ENCODE measurements at regions not wholly inside any gene's neighbourhood (a gene's known extent, or its start where the extent isn't known, plus 50 kb on each side); places are given as distances from the start of the nearest gene placed in this dataset.
"Not testable (repeated sequence)": the region's sequence is repeated elsewhere in the genome, so short reads cannot be mapped to it uniquely, and the experiment has no call there.

DNA sequence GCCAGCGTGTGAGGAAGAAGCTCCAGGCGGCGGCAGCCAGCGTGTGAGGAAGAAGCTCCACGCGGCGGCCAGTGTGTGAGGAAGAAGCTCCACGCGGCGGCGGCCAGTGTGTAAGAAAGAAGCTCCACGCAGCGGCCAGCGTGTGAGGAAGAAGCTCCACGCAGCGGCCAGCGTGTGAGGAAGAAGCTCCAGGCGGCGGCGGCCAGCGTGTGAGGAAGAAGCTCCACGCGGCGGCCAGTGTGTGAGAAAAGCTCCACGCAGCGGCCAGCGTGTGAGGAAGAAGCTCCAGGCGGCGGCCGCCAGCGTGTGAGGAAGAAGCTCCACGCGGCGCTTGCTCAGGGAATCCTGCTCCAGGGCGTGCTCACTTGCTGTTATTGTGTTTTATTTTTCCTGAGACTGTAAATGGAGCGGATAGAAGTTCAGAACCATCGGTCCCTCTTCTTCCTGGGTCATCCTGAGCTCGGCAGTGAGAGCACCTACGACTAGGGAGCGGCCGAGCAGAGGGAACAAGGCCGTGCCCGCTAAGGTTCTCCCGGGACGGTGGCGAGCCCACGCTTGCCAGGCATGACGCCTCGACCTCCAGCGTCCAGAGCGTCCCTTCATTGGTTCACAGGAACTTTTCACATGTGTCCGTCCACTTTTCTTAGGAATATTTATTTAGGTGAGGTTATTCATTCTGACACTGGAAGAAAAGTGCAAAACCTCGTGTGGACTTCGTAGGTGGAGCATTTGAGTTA lies 94.2 kb downstream of the TMEM18 start (continued):
- TF ChIP-seq, protein P1, sequence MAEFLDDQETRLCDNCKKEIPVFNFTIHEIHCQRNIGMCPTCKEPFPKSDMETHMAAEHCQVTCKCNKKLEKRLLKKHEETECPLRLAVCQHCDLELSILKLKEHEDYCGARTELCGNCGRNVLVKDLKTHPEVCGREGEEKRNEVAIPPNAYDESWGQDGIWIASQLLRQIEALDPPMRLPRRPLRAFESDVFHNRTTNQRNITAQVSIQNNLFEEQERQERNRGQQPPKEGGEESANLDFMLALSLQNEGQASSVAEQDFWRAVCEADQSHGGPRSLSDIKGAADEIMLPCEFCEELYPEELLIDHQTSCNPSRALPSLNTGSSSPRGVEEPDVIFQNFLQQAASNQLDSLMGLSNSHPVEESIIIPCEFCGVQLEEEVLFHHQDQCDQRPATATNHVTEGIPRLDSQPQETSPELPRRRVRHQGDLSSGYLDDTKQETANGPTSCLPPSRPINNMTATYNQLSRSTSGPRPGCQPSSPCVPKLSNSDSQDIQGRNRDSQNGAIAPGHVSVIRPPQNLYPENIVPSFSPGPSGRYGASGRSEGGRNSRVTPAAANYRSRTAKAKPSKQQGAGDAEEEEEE (CRISPR knock-in tag; IDR thresholded peaks at IDR 0.05; ENCODE audit: borderline replicate concordance), result no peak

DNA sequence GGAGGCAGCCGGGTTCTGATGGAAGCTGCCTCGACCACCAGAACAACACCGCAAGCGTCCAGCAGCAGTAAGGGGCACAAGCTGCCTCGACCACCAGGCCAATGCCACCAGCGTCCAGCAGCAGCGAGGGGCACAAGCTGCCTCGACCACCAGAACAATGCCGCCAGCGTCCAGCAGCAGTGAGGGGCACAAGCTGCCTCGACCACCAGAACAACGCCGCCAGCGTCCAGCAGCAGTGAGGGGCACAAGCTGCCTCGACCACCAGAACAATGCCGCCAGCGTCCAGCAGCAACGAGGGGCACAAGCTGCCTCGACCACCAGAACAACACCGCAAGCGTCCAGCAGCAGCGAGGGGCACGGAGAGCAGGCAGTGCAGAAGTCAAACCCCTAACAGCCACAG lies 94.9 kb downstream of the TMEM18 start:
- WGBS (ENCODE audit: low lambda C conversion rate), result 57% methylated on average over 11 of the region's 23 CpGs
- H2AFZ ChIP-seq (ENCODE audit: low read length); POLR2A ChIA-PET; FAIRE-seq; H3K4me2 ChIP-seq (ENCODE audit: low read depth, low read length); ATAC-seq; DNase-seq (ENCODE audit: low spot score); intact Hi-C loops (cut with micrococcal nuclease; ENCODE audit: unreplicated experiment); CTCF ChIA-PET (ENCODE audit: low intra/inter-chr PET ratio, low total read pairs); H4K20me1 ChIP-seq (ENCODE audit: insufficient read depth, low read length); H3K79me2 ChIP-seq (ENCODE audit: insufficient read depth, low read length); H3K9ac ChIP-seq (ENCODE audit: insufficient read depth, low read depth, low read length); H3K9me3 ChIP-seq (ENCODE audit: low read length); in situ Hi-C loops (cut with HindIII; ENCODE audit: extremely low pct_ligation_motif_present, low pct_unique_long_range_greater_than_20kb); H3K27ac ChIP-seq (ENCODE audit: extremely low read length, insufficient read depth, low read length); BruUV-seq (replicated peaks); H3K4me3 ChIP-seq (replicated peaks in 1 of 3; ENCODE audit: insufficient read depth in 1 of 3, low read depth in 2 of 3, low read length in 3 of 3); H3K4me1 ChIP-seq (ENCODE audit: insufficient read depth, low read length); H3K36me3 ChIP-seq (replicated peaks in 1 of 2; ENCODE audit: control insufficient read depth in 1 of 2, insufficient read depth in 2 of 2, low read length in 2 of 2): not testable (repeated sequence)
- H3K27me3 ChIP-seq (ENCODE audit: control insufficient read depth in 1 of 2, insufficient read depth in 2 of 2, low read length in 2 of 2), result peaks cover 3 to 51% of the 10 kb centered on the region in 2 experiments

DNA sequence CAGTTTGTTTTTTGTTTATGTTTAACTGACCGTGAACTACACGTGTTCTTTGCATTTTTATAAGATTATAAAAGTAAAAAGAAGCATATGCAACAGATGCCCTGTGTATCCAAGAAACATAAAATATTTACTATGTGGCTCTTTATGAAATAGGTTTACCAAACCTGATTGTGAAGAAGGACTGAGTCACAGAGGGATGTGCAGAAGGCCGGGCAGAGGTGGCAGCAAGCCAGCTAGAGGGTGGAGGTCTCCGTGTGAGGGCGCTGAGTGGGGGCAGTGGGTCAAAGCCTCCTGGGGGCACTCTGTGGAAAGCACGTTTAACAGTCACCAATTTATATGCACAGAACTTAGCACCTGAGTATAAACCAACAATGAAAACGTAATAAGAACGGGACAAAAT lies 97.2 kb downstream of the TMEM18 start:
- BruUV-seq (replicated peaks), result no TSS peak
- TF ChIP-seq NFIC (IDR thresholded peaks at IDR 0.05; ENCODE audit: low read length), result no peak
- TF ChIP-seq ZNF17 (CRISPR knock-in tag; IDR thresholded peaks at IDR 0.05), result no peak
- no peak for TF ChIP-seq KMT2B (CRISPR knock-in tag; IDR thresholded peaks at IDR 0.05)
- TF ChIP-seq TOPORS (CRISPR knock-in tag; IDR thresholded peaks at IDR 0.05), result no peak
- no peak for TF ChIP-seq MED1 (CRISPR knock-in tag; IDR thresholded peaks at IDR 0.05)
- TF ChIP-seq ADNP (CRISPR knock-in tag; IDR thresholded peaks at IDR 0.05), result no peak
- TF ChIP-seq ZNF251 (CRISPR knock-in tag; IDR thresholded peaks at IDR 0.05), result no peak
- TF ChIP-seq, protein P2, sequence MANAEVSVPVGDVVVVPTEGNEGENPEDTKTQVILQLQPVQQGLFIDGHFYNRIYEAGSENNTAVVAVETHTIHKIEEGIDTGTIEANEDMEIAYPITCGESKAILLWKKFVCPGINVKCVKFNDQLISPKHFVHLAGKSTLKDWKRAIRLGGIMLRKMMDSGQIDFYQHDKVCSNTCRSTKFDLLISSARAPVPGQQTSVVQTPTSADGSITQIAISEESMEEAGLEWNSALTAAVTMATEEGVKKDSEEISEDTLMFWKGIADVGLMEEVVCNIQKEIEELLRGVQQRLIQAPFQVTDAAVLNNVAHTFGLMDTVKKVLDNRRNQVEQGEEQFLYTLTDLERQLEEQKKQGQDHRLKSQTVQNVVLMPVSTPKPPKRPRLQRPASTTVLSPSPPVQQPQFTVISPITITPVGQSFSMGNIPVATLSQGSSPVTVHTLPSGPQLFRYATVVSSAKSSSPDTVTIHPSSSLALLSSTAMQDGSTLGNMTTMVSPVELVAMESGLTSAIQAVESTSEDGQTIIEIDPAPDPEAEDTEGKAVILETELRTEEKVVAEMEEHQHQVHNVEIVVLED (CRISPR knock-in tag; IDR thresholded peaks at IDR 0.05; ENCODE audit: borderline replicate concordance), result no peak
- TF ChIP-seq, protein P3, sequence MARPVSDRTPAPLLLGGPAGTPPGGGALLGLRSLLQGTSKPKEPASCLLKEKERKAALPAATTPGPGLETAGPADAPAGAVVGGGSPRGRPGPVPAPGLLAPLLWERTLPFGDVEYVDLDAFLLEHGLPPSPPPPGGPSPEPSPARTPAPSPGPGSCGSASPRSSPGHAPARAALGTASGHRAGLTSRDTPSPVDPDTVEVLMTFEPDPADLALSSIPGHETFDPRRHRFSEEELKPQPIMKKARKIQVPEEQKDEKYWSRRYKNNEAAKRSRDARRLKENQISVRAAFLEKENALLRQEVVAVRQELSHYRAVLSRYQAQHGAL (CRISPR knock-in tag; IDR thresholded peaks at IDR 0.05; ENCODE audit: not compliant biosample characterization), result no peak
- TF ChIP-seq, protein P4, sequence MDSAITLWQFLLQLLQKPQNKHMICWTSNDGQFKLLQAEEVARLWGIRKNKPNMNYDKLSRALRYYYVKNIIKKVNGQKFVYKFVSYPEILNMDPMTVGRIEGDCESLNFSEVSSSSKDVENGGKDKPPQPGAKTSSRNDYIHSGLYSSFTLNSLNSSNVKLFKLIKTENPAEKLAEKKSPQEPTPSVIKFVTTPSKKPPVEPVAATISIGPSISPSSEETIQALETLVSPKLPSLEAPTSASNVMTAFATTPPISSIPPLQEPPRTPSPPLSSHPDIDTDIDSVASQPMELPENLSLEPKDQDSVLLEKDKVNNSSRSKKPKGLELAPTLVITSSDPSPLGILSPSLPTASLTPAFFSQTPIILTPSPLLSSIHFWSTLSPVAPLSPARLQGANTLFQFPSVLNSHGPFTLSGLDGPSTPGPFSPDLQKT (CRISPR knock-in tag; IDR thresholded peaks at IDR 0.05; ENCODE audit: borderline replicate concordance), result no peak

More for the DNA sequence above, 97.2 kb downstream of the TMEM18 start:
- H3K9ac ChIP-seq (ENCODE audit: insufficient read depth, low read depth, low read length), result no peak overlapping the region
- no peaks in the 10 kb centered on the region for H4K20me1 ChIP-seq (ENCODE audit: insufficient read depth, low read length)
- no peak overlapping the region for H3K27ac ChIP-seq (ENCODE audit: extremely low read length, insufficient read depth, low read length)
- FAIRE-seq (no peak), DNase-seq (ENCODE audit: low spot score) (no peak), ATAC-seq (no peak)
- in situ Hi-C loops (cut with HindIII; ENCODE audit: extremely low pct_ligation_motif_present, low pct_unique_long_range_greater_than_20kb), result no loop called here
- H3K36me3 ChIP-seq (replicated peaks in 1 of 2; ENCODE audit: control insufficient read depth in 1 of 2, insufficient read depth in 2 of 2, low read length in 2 of 2), result no peaks in the 10 kb centered on the region
- H3K4me1 ChIP-seq (ENCODE audit: insufficient read depth, low read length), result no peaks in the 10 kb centered on the region
- H3K9me3 ChIP-seq (ENCODE audit: low read length), result peaks cover 18% of the 10 kb centered on the region
- no peaks in the 10 kb centered on the region for H3K79me2 ChIP-seq (ENCODE audit: insufficient read depth, low read length)
- no peak overlapping the region for H2AFZ ChIP-seq (ENCODE audit: low read length)
- H3K27me3 ChIP-seq (ENCODE audit: control insufficient read depth in 1 of 2, insufficient read depth in 2 of 2, low read length in 2 of 2), result peaks cover 0 to 30% of the 10 kb centered on the region in 2 experiments; a peak in 2 of 5 replicates
- 3% methylated on average over 8 of the region's 8 CpGs for WGBS (ENCODE audit: low lambda C conversion rate)
- H3K4me3 ChIP-seq (replicated peaks in 1 of 3; ENCODE audit: insufficient read depth in 1 of 3, low read depth in 2 of 3, low read length in 3 of 3), result no peak overlapping the region
- CTCF ChIA-PET (ENCODE audit: low intra/inter-chr PET ratio, low total read pairs), result no interaction called here
- POLR2A ChIA-PET, result no interaction called here
- intact Hi-C loops (cut with micrococcal nuclease; ENCODE audit: unreplicated experiment), result no loop called here
- H3K4me2 ChIP-seq (ENCODE audit: low read depth, low read length), result no peak overlapping the region

Data from HepG2 (cell line).